Neural progenitor cell (in vitro differentiated cells): ENCODE measurements at regions not wholly inside any gene's neighbourhood (a gene's known extent, or its start where the extent isn't known, plus 50 kb on each side); places are given as distances from the start of the nearest gene placed in this dataset.

Source experiments
- CTCF ChIP-seq: fragments of 200-600 bp; sonication (generic); IDR thresholded peaks from 2 replicates; pipeline ENCODE4 v1.5.1; 2017; ENCODE audit warnings: antibody characterized with exemption, mild to moderate bottlenecking
- EZH2 ChIP-seq: fragments of 200-600 bp; sonication (generic); IDR thresholded peaks from 2 replicates; pipeline ENCODE4 v1.6.1; 2017; ENCODE audit warnings: antibody characterized with exemption, mild to moderate bottlenecking, moderate library complexity

GRCh38 chr10:117936566-117936965 is 110.2 kb downstream of the RAB11FIP2 start:
- TF ChIP-seq EZH2, result no peak
- no peak for TF ChIP-seq CTCF
